PC-3 (cell line): ENCODE measurements at regions not wholly inside any gene's neighbourhood (a gene's known extent, or its start where the extent isn't known, plus 50 kb on each side); places are given as distances from the start of the nearest gene placed in this dataset.

Experiments used
- CTCF ChIP-seq: fragments of 300-600 bp; sonication (generic); conservative IDR thresholded peaks from 2 replicates; pipeline ENCODE4 v1.5.1; 2017; ENCODE audit warnings: antibody characterized with exemption, low read depth, mild to moderate bottlenecking, low read length
- EZH2phosphoT487 ChIP-seq: fragments of 300-600 bp; sonication (generic); IDR thresholded peaks from 2 replicates; pipeline ENCODE4 v1.6.1; 2018; ENCODE audit warnings: mild to moderate bottlenecking, antibody characterized with exemption, low read length, borderline replicate concordance

- TF ChIP-seq CTCF (peak; percentile 89), EZH2phosphoT487 (no peak)
Measured at GRCh38 chr5:82351754-82352145, 73.6 kb upstream of the RPS23 start.
